ENCODE measurements at regions not wholly inside any gene's neighbourhood (a gene's known extent, or its start where the extent isn't known, plus 50 kb on each side); places are given as distances from the start of the nearest gene placed in this dataset.

- no peak for DNase-seq
Observed at GRCh38 chr12:93180566-93180965, 197.2 kb upstream of the NUDT4 start.

GRCh38 chr12:93181409-93181965 lies 196.2 kb upstream of the NUDT4 start:
- DNase-seq: no peak

- DNase-seq: peak; percentile 3
Observed at GRCh38 chr12:93183940-93184671, 193.6 kb upstream of the NUDT4 start.

- DNase-seq: no peak
Observed at GRCh38 chr12:93184672-93185368, 192.9 kb upstream of the NUDT4 start.

- no peak for DNase-seq
Observed at GRCh38 chr12:93185369-93185741, 192.4 kb upstream of the NUDT4 start.

GRCh38 chr12:93186131-93186530 lies 191.6 kb upstream of the NUDT4 start:
- DNase-seq: no peak

- no peak for DNase-seq
Observed at GRCh38 chr12:93186621-93187020, 191.1 kb upstream of the NUDT4 start.

- no peak for DNase-seq
Observed at GRCh38 chr12:93191423-93191822, 186.3 kb upstream of the NUDT4 start.

- DNase-seq: no peak
Observed at GRCh38 chr12:93191956-93192355, 185.8 kb upstream of the NUDT4 start.

GRCh38 chr12:93192878-93193277 lies 184.8 kb upstream of the NUDT4 start:
- no peak for DNase-seq

- DNase-seq: no peak
Observed at GRCh38 chr12:93195511-93195910, 182.2 kb upstream of the NUDT4 start.

- DNase-seq: no peak
Observed at GRCh38 chr12:93197067-93197593, 180.6 kb upstream of the NUDT4 start.

GRCh38 chr12:93198086-93198485 lies 179.6 kb upstream of the NUDT4 start:
- no peak for DNase-seq

GRCh38 chr12:93199831-93200236 lies 177.9 kb upstream of the NUDT4 start:
- no peak for DNase-seq

GRCh38 chr12:93200291-93200917 lies 177.3 kb upstream of the NUDT4 start:
- no peak for DNase-seq

GRCh38 chr12:93201990-93202389 lies 175.7 kb upstream of the NUDT4 start:
- DNase-seq: no peak

- DNase-seq: no peak
Observed at GRCh38 chr12:93202688-93203087, 175.0 kb upstream of the NUDT4 start.

- DNase-seq: no peak
Observed at GRCh38 chr12:93203361-93203760, 174.4 kb upstream of the NUDT4 start.

GRCh38 chr12:93204896-93205295 lies 172.8 kb upstream of the NUDT4 start:
- DNase-seq: no peak

- no peak for DNase-seq
Observed at GRCh38 chr12:93205361-93205760, 172.4 kb upstream of the NUDT4 start.

GRCh38 chr12:93208011-93208410 lies 169.7 kb upstream of the NUDT4 start:
- DNase-seq: no peak

GRCh38 chr12:93214523-93215289 lies 163.0 kb upstream of the NUDT4 start:
- DNase-seq: no peak

GRCh38 chr12:93215290-93215678 lies 162.4 kb upstream of the NUDT4 start:
- DNase-seq: no peak
